ENCODE measurements at regions not wholly inside any gene's neighbourhood (a gene's known extent, or its start where the extent isn't known, plus 50 kb on each side); places are given as distances from the start of the nearest gene placed in this dataset.

GRCh38 chr18:39487932-39488331 is 1922.3 kb upstream of the CELF4 start:
- DNase-seq (ENCODE audit: low read depth in 1 of 2, low spot score in 1 of 2), result no peak
- H3K4me3 ChIP-seq, result no peak overlapping the region
- H3K27me3 ChIP-seq, result no peaks in the 10 kb centered on the region
- no peak overlapping the region for H3K27ac ChIP-seq
- H3K4me1 ChIP-seq (ENCODE audit: low read depth), result no peaks in the 10 kb centered on the region
- no peaks in the 10 kb centered on the region for H3K9me3 ChIP-seq (ENCODE audit: low read depth)
- no peaks in the 10 kb centered on the region for H3K36me3 ChIP-seq
- no peak for TF ChIP-seq CTCF (IDR thresholded peaks at IDR 0.05; ENCODE audit: low read depth, low read length)

DNA sequence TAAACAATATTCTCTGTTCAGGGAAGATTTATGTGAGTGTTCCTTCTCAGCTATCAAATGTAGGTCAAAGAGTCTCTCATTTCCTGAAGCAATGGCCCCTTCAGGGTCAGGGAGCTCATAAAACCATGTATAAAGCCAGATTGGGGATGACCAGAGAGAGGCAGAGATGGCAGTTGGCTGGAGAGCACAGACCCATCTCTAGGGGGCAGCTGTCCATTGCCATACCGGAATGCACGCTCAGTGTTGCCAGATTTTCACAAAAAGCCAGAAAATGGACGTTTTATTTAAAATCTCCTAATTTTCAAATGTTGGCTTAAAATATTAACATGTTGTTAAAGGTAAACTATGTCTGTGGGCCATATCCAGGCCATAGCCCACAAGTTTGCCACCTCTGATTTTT is 1920.7 kb upstream of the CELF4 start:
- peak; percentile 12 for TF ChIP-seq CTCF (IDR thresholded peaks at IDR 0.05; ENCODE audit: low read depth, low read length)
- H3K4me3 ChIP-seq, result no peak overlapping the region
- H3K4me1 ChIP-seq (ENCODE audit: low read depth), result no peaks in the 10 kb centered on the region
- H3K9me3 ChIP-seq (ENCODE audit: low read depth), result no peaks in the 10 kb centered on the region
- no peak for DNase-seq (ENCODE audit: low read depth in 1 of 2, low spot score in 1 of 2)
- H3K27me3 ChIP-seq, result no peaks in the 10 kb centered on the region
- H3K36me3 ChIP-seq, result no peaks in the 10 kb centered on the region
- H3K27ac ChIP-seq, result no peak overlapping the region

GRCh38 chr18:39485696-39486095 is 1920.1 kb upstream of the CELF4 start:
- no peaks in the 10 kb centered on the region for H3K36me3 ChIP-seq
- TF ChIP-seq CTCF (IDR thresholded peaks at IDR 0.05; ENCODE audit: low read depth, low read length), result no peak
- DNase-seq (ENCODE audit: low read depth in 1 of 2, low spot score in 1 of 2), result peak in 1 of 2 donors; percentile 50

DNA sequence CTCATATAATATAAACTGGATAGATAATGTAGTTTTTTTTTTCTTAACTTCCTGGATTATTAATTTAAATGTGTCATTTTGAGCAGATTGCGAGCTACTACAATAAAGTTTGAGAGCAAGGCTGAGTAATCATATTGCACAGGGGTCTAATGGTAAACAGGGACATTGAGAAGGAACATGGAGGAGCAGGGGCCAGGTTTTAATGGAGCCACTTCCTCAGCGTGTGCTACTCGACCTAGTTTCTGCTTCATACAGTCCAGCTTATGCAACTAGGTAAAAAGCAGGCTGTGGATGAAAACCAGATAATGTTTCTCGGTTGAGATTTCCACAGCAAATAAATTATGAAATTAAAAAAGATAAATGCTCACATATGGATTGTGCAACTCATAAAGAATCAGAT is 1915.7 kb upstream of the CELF4 start:
- TF ChIP-seq CTCF (IDR thresholded peaks at IDR 0.05; ENCODE audit: low read depth, low read length), result no peak
- Histone ChIP-seq H3K9me3 (ENCODE audit: low read depth) (no peaks in the 10 kb centered on the region), H3K27me3 (no peaks in the 10 kb centered on the region), H3K27ac (no peak overlapping the region), H3K4me3 (no peak overlapping the region), H3K36me3 (no peaks in the 10 kb centered on the region), H3K4me1 (ENCODE audit: low read depth) (no peaks in the 10 kb centered on the region)
- DNase-seq (ENCODE audit: low read depth in 1 of 2, low spot score in 1 of 2), result no peak

More at GRCh38 chr18:39485696-39486095, 1920.1 kb upstream of the CELF4 start:
- Histone ChIP-seq H3K4me3 (no peak overlapping the region), H3K27ac (no peak overlapping the region), H3K9me3 (ENCODE audit: low read depth) (no peaks in the 10 kb centered on the region), H3K4me1 (ENCODE audit: low read depth) (no peaks in the 10 kb centered on the region), H3K27me3 (no peaks in the 10 kb centered on the region)

DNA sequence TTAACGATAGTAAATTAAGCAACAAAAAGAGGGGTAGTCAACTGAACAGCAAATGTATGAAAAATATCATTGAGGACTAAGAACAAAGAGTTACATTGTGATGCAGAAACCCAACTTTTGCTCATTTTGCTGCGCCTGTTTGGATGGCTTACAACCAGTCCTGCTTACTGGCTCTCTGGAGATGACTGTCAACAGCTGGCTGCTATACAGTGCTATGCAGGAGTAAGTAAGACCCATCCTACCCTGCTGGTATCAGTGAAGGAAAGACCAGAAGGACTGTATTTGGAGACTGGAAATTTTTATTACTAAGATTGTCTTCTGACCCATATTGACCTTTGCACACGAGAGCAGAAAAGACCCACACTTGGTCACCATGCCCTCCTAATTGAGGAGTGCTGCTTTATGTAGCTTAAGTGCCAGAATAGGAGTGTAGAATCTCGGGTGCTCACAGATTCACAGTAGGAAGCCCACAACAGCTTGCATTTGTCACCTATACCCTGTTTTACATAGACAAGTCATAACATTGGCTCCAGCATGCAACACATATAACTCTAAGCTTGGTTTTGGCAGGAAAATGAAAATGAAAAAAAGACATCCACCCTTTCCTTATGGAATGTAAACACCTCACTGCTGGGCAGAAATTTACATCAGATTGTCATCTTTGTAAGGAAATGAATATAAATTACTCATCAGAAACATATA is 1915.0 kb upstream of the CELF4 start:
- no peak for TF ChIP-seq CTCF (IDR thresholded peaks at IDR 0.05; ENCODE audit: low read depth, low read length)

More for the DNA sequence above, 1915.0 kb upstream of the CELF4 start:
- DNase-seq (ENCODE audit: low read depth in 1 of 2, low spot score in 1 of 2), result no peak
- H3K36me3 ChIP-seq, result no peaks in the 10 kb centered on the region
- H3K27ac ChIP-seq, result no peak overlapping the region
- no peaks in the 10 kb centered on the region for H3K4me1 ChIP-seq (ENCODE audit: low read depth)
- no peaks in the 10 kb centered on the region for H3K9me3 ChIP-seq (ENCODE audit: low read depth)
- H3K4me3 ChIP-seq, result no peak overlapping the region
- no peaks in the 10 kb centered on the region for H3K27me3 ChIP-seq

Measured in cardiac muscle cell (in vitro differentiated cells and primary cell).